ENCODE measurements at regions not wholly inside any gene's neighbourhood (a gene's known extent, or its start where the extent isn't known, plus 50 kb on each side); places are given as distances from the start of the nearest gene placed in this dataset.

DNA sequence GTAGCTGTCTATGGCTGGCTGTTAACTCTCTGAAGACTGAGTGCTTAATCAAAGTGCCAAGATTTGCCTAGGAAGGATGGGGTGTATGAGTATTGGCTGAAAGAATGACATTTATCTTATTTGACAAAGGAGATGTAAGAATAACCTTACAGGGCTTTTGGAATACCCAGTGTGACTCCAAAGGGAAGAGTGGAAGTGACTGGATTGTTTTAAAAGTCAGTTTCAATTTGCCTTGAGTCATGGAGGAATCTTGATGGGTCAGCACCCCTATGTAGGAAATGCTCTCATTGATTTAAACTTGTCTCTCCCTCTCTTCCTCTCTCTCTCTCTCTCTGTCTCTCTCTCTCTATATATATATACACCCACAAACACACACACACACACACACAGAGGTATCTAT lies 118.4 kb upstream of the CLDN10 start:
- TF ChIP-seq, protein P1, sequence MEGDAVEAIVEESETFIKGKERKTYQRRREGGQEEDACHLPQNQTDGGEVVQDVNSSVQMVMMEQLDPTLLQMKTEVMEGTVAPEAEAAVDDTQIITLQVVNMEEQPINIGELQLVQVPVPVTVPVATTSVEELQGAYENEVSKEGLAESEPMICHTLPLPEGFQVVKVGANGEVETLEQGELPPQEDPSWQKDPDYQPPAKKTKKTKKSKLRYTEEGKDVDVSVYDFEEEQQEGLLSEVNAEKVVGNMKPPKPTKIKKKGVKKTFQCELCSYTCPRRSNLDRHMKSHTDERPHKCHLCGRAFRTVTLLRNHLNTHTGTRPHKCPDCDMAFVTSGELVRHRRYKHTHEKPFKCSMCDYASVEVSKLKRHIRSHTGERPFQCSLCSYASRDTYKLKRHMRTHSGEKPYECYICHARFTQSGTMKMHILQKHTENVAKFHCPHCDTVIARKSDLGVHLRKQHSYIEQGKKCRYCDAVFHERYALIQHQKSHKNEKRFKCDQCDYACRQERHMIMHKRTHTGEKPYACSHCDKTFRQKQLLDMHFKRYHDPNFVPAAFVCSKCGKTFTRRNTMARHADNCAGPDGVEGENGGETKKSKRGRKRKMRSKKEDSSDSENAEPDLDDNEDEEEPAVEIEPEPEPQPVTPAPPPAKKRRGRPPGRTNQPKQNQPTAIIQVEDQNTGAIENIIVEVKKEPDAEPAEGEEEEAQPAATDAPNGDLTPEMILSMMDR (IDR thresholded peaks at IDR 0.05; ENCODE audit: unreplicated experiment): no peak
- Mint-ChIP-seq H3K4me1 (ENCODE audit: low read depth) (no peaks in the 10 kb centered on the region), H3K27ac (no peak overlapping the region), H3K27me3 (no peaks in the 10 kb centered on the region), H3K9me3 (ENCODE audit: low read depth) (no peaks in the 10 kb centered on the region), H3K36me3 (ENCODE audit: insufficient read depth) (no peaks in the 10 kb centered on the region), H3K4me3 (ENCODE audit: low read depth) (no peak overlapping the region)
- no peak for DNase-seq (ENCODE audit: low spot score, unreplicated experiment)

DNA sequence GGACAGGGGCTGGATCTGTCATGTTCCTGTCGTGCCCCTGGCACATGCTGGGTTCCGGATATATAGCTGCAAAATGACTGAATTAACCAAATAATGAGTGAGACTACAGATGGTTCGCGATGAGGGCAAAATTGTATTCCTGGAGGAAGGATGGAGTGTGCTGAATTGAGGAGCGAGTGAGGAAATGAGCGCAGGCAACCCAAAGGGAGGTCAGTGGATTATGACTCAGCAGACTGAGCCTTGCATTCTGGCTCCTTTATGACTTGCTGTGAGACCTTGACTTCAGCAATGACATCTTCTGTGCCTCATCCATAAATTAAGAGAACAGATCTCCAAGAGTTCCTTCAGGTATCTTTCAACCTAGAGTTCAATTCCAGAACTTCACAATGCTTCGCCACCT lies 115.0 kb upstream of the CLDN10 start:
- no peak for DNase-seq (ENCODE audit: low spot score, unreplicated experiment)
- H3K27me3 Mint-ChIP-seq: no peaks in the 10 kb centered on the region
- H3K36me3 Mint-ChIP-seq (ENCODE audit: insufficient read depth): no peaks in the 10 kb centered on the region
- no peaks in the 10 kb centered on the region for H3K9me3 Mint-ChIP-seq (ENCODE audit: low read depth)
- H3K4me1 Mint-ChIP-seq (ENCODE audit: low read depth): no peaks in the 10 kb centered on the region
- TF ChIP-seq, protein P1 (IDR thresholded peaks at IDR 0.05; ENCODE audit: unreplicated experiment): no peak
- H3K27ac Mint-ChIP-seq: no peak overlapping the region
- no peak overlapping the region for H3K4me3 Mint-ChIP-seq (ENCODE audit: low read depth)

DNA sequence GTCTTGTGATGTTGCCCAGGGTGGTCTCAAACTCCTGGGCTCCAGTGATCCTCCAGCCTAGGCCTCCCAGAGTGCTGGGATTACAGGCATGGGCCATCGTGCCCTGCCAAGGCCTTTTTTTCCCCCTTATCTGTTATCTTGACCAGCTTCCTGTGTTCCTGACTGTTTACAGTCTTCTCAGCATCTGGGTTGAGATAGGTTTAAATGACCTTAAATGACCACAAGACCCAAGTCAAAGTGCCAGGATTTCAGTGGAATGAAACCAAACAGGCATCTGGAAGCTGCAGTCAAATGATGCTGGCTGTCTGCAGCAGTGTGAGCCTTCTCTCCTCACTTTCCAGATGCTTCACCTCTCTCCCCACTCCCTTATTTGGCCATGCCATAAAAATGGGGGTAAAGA lies 114.2 kb upstream of the CLDN10 start:
- Mint-ChIP-seq H3K27ac (no peak overlapping the region), H3K9me3 (ENCODE audit: low read depth) (no peaks in the 10 kb centered on the region), H3K4me1 (ENCODE audit: low read depth) (no peaks in the 10 kb centered on the region), H3K36me3 (ENCODE audit: insufficient read depth) (no peaks in the 10 kb centered on the region), H3K27me3 (no peaks in the 10 kb centered on the region), H3K4me3 (ENCODE audit: low read depth) (no peak overlapping the region)
- TF ChIP-seq, protein P1 (IDR thresholded peaks at IDR 0.05; ENCODE audit: unreplicated experiment): no peak
- no peak for DNase-seq (ENCODE audit: low spot score, unreplicated experiment)

DNA sequence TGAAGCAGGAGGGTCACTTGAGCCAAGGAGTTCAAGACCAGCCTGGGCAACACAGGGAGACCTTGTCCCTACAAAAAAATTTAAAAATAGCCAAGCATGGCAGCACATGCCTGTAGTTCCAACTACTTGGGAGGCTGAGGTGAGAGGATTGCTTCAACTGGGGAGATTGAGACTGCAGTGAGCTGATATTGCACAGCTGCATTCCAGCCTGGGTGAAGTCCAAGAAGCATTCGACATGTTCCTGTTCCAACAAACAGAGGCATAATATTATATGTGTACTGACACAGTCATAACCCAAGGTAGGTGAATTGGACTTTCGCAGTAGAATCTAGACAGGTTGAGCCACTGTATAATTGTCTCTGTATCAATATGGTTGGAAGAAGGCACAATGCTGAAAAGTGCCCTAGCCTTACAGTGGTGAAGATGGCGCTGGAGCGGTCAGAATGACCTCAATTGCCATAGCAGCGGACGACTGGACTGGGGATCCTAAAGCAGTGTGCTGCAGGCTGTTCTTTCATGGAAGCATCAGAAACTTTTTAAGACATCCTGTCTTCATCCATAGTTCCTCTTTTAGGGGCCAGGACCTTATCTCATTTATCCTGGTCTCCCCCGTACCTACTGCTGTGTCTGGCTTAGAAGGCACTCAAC lies 112.0 kb upstream of the CLDN10 start:
- Mint-ChIP-seq H3K36me3 (ENCODE audit: insufficient read depth) (no peaks in the 10 kb centered on the region), H3K27ac (no peak overlapping the region), H3K9me3 (ENCODE audit: low read depth) (no peaks in the 10 kb centered on the region), H3K27me3 (no peaks in the 10 kb centered on the region), H3K4me1 (ENCODE audit: low read depth) (no peaks in the 10 kb centered on the region), H3K4me3 (ENCODE audit: low read depth) (no peak overlapping the region)
- no peak for DNase-seq (ENCODE audit: low spot score, unreplicated experiment)
- TF ChIP-seq, protein P1 (IDR thresholded peaks at IDR 0.05; ENCODE audit: unreplicated experiment): no peak

DNA sequence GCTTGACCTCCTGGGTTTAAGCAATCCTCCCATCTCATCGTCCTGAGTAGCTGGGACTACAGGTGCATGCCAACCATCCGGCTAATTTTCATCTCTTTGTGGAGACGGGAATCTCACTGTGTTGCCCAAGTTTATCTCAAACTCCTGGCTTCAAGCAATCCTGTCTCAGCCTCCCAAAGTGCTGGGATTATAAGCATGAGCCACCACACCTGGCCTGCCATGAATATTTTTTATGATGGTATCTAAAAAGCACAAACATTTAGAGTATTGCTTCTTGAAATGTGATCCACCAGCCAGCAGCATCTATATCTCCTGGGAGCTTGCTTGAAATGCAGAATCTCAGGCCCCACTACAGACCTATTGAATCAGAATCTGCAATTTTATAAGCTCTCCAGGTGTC lies 111.2 kb upstream of the CLDN10 start:
- no peaks in the 10 kb centered on the region for H3K36me3 Mint-ChIP-seq (ENCODE audit: insufficient read depth)
- H3K4me1 Mint-ChIP-seq (ENCODE audit: low read depth): no peaks in the 10 kb centered on the region
- no peak overlapping the region for H3K4me3 Mint-ChIP-seq (ENCODE audit: low read depth)
- DNase-seq (ENCODE audit: low spot score, unreplicated experiment): no peak
- no peaks in the 10 kb centered on the region for H3K27me3 Mint-ChIP-seq
- H3K9me3 Mint-ChIP-seq (ENCODE audit: low read depth): no peaks in the 10 kb centered on the region
- no peak overlapping the region for H3K27ac Mint-ChIP-seq
- TF ChIP-seq, protein P1 (IDR thresholded peaks at IDR 0.05; ENCODE audit: unreplicated experiment): no peak
